ENCODE measurements at regions not wholly inside any gene's neighbourhood (a gene's known extent, or its start where the extent isn't known, plus 50 kb on each side); places are given as distances from the start of the nearest gene placed in this dataset.

- H3K36me3 ChIP-seq (ENCODE audit: control insufficient read depth in 1 of 2, insufficient read depth in 2 of 2, low read length in 2 of 2), result no peaks in the 10 kb centered on the region
- CTCF ChIA-PET, result no interaction called here
- no TSS peak for BruUV-seq (replicated peaks)
- no peak overlapping the region for H3K27ac ChIP-seq (ENCODE audit: low read depth, low read length)
- TF ChIP-seq SIN3A (IDR thresholded peaks at IDR 0.05; ENCODE audit: low read depth) (no peak), SRF (IDR thresholded peaks at IDR 0.05; ENCODE audit: low read depth) (no peak), YY1 (IDR thresholded peaks at IDR 0.05; ENCODE audit: extremely low read depth, insufficient replicate concordance, low read depth, low read length) (no peak), EZH2phosphoT487 (IDR thresholded peaks at IDR 0.05; ENCODE audit: borderline replicate concordance) (no peak), RAD21 (IDR thresholded peaks at IDR 0.05; ENCODE audit: low read depth) (no peak), JUND (IDR thresholded peaks at IDR 0.05) (no peak), CEBPB (IDR thresholded peaks at IDR 0.05; ENCODE audit: low read depth) (no peak), POLR2AphosphoS5 (IDR thresholded peaks at IDR 0.05; ENCODE audit: low read depth, low read length) (no peak), ZNF274 (IDR thresholded peaks at IDR 0.05; ENCODE audit: low read depth, low read length) (no peak), EZH2 (IDR thresholded peaks at IDR 0.05) (no peak), REST (IDR thresholded peaks at IDR 0.05; ENCODE audit: low read depth) (no peak), ZBTB33 (IDR thresholded peaks at IDR 0.05; ENCODE audit: extremely low read depth, insufficient replicate concordance, low read length) (no peak), ELF1 (IDR thresholded peaks at IDR 0.05; ENCODE audit: borderline replicate concordance, low read depth) (no peak), ATF3 (IDR thresholded peaks at IDR 0.05) (no peak), SP1 (IDR thresholded peaks at IDR 0.05; ENCODE audit: low read depth) (no peak), MAX (IDR thresholded peaks at IDR 0.05) (no peak), ZFX (IDR thresholded peaks at IDR 0.05) (no peak), TCF7L2 (IDR thresholded peaks at IDR 0.05; ENCODE audit: borderline replicate concordance, extremely low read depth, insufficient read depth, insufficient read length) (no peak)
- H3K79me2 ChIP-seq (ENCODE audit: insufficient read depth, low read length), result no peaks in the 10 kb centered on the region
- no peak overlapping the region for H3K4me2 ChIP-seq (ENCODE audit: low read length)
- DNase-seq (ENCODE audit: low read depth, low spot score), result no peak
- no peaks in the 10 kb centered on the region for H3K9me2 ChIP-seq (ENCODE audit: insufficient read depth)
- H3K9ac ChIP-seq (ENCODE audit: low read length), result no peak overlapping the region
- RAD21 ChIA-PET (ENCODE audit: low non-redundant PET in 1 of 2, low total read pairs in 2 of 2, uncharacterized antibody in 2 of 2, unreplicated experiment in 2 of 2), result no interaction called here
- no peaks in the 10 kb centered on the region for H4K20me1 ChIP-seq (ENCODE audit: insufficient read depth)
- intact Hi-C loops (cut with micrococcal nuclease), result no loop called here
- H3K27me3 ChIP-seq (ENCODE audit: insufficient read depth, low read length), result no peaks in the 10 kb centered on the region
- no peak overlapping the region for H3K4me3 ChIP-seq (replicated peaks in 1 of 2; ENCODE audit: low read depth in 1 of 2, low read length in 2 of 2)
- no peaks in the 10 kb centered on the region for H3K9me3 ChIP-seq (ENCODE audit: control insufficient read depth in 1 of 2, insufficient read depth in 1 of 2, low read depth in 1 of 2, low read length in 2 of 2)
- H2AFZ ChIP-seq (ENCODE audit: low read depth, low read length, poor library complexity, severe bottlenecking), result no peak overlapping the region
- no peaks in the 10 kb centered on the region for H3K4me1 ChIP-seq (ENCODE audit: control insufficient read depth in 1 of 2, insufficient read depth in 2 of 2, low read length in 2 of 2)
- no peak for ATAC-seq
- POLR2A ChIA-PET, result no interaction called here
Measured at GRCh38 chr18:2316751-2317696, 254.3 kb downstream of the METTL4 start.
